ENCODE measurements at regions not wholly inside any gene's neighbourhood (a gene's known extent, or its start where the extent isn't known, plus 50 kb on each side); places are given as distances from the start of the nearest gene placed in this dataset.

DNA sequence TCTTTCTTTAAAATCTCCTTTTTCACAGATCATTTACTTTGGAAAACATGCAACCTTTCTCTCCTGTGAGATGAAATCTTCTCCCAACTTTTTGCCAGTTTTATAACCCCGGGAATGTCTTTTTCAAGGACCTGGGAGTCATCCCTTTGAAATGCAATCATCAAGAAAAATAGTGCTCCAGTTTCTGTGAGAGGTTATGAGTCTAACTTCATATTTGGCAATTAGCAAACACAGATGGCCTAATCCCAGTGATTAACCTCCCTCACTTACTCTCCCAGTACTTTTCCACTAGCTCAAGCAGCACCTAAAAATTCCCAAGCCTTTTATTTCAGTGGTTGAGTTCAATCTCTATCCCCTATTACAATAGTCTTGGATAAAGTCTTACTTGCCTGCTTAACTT, 185.8 kb upstream of the TMEM106B start:
- ATAC-seq (ENCODE audit: insufficient number of reproducible peaks, low FRiP score, low read depth): no peak
- Histone ChIP-seq H3K4me3 (no peak overlapping the region), H3K36me3 (no peaks in the 10 kb centered on the region), H3K4me1 (ENCODE audit: control insufficient read depth in 1 of 2, low read depth in 2 of 2) (no peaks in the 10 kb centered on the region), H3K27ac (no peak overlapping the region), H3K9me3 (no peaks in the 10 kb centered on the region), H3K27me3 (replicated peaks; ENCODE audit: insufficient read depth) (no peaks in the 10 kb centered on the region)
- TF ChIP-seq, protein P1, sequence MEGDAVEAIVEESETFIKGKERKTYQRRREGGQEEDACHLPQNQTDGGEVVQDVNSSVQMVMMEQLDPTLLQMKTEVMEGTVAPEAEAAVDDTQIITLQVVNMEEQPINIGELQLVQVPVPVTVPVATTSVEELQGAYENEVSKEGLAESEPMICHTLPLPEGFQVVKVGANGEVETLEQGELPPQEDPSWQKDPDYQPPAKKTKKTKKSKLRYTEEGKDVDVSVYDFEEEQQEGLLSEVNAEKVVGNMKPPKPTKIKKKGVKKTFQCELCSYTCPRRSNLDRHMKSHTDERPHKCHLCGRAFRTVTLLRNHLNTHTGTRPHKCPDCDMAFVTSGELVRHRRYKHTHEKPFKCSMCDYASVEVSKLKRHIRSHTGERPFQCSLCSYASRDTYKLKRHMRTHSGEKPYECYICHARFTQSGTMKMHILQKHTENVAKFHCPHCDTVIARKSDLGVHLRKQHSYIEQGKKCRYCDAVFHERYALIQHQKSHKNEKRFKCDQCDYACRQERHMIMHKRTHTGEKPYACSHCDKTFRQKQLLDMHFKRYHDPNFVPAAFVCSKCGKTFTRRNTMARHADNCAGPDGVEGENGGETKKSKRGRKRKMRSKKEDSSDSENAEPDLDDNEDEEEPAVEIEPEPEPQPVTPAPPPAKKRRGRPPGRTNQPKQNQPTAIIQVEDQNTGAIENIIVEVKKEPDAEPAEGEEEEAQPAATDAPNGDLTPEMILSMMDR (IDR thresholded peaks at IDR 0.05): no peak
- DNase-seq (ENCODE audit: low spot score): no peak

DNA sequence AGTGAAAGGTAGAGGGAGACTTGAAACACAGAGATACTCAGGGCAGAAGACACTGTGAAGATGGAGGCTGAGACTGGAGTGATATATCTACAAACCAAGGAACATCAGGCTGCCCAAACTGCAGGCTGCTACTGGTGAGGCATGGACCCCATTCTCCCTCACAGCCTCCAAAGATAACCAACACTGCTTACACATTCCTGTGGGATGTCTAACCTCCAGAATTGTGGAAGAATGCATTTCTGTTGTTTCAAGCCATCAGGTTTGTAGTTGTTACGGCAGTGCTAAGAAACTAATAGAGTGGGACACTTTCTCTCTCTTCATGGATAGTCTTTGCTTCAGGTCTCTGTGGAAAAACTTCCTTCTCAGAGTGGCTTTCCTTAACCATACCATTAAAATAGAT, 182.6 kb upstream of the TMEM106B start:
- DNase-seq (ENCODE audit: low spot score): no peak
- no peaks in the 10 kb centered on the region for H3K4me1 ChIP-seq (ENCODE audit: control insufficient read depth in 1 of 2, low read depth in 2 of 2)
- H3K9me3 ChIP-seq: no peaks in the 10 kb centered on the region
- no peak for ATAC-seq (ENCODE audit: insufficient number of reproducible peaks, low FRiP score, low read depth)
- TF ChIP-seq, protein P1 (IDR thresholded peaks at IDR 0.05): no peak
- no peak overlapping the region for H3K4me3 ChIP-seq
- H3K27ac ChIP-seq: no peak overlapping the region
- H3K36me3 ChIP-seq: no peaks in the 10 kb centered on the region
- no peaks in the 10 kb centered on the region for H3K27me3 ChIP-seq (replicated peaks; ENCODE audit: insufficient read depth)

DNA sequence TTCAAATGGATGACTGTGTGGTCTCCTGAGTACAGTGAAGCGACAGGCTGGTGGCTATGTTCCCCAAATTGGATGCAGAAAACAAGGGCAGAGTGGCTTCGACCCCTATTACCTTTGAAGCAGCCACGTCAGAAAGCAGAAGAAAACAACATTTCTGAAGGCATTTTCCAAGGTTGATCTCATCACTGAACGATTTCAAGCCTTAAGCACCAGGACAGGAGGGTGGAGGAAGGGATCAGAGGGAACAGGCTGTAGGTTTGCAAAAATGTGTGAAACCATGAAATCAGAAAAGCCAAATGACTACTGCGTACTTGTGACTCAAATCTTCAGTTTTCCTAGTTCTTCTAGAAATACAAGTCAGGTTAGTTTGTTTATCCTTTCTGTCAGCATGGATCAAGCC, 181.0 kb upstream of the TMEM106B start:
- Histone ChIP-seq H3K4me1 (ENCODE audit: control insufficient read depth in 1 of 2, low read depth in 2 of 2) (no peaks in the 10 kb centered on the region), H3K36me3 (no peaks in the 10 kb centered on the region), H3K27me3 (replicated peaks; ENCODE audit: insufficient read depth) (no peaks in the 10 kb centered on the region), H3K27ac (no peak overlapping the region), H3K4me3 (no peak overlapping the region), H3K9me3 (no peaks in the 10 kb centered on the region)
- DNase-seq (ENCODE audit: low spot score): no peak
- TF ChIP-seq, protein P1 (IDR thresholded peaks at IDR 0.05): no peak
- no peak for ATAC-seq (ENCODE audit: insufficient number of reproducible peaks, low FRiP score, low read depth)

DNA sequence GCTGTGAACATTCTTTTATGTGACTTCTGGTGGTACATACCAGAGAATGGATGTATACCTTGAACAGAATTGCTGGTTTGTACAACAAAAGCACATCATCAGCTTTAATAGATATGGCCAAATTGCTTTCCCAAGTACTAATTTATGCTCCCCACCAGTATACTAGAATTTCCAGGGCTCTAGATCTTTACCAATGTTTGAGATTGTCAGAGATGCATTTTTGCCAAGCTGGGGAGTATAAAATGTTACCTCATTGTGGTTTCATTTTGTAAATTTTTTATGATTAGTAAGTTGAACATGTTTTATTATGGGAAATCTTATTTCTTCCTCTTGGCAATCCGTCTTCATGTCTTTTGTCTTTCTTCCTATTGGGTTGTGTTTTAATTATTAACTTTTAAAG, 179.9 kb upstream of the TMEM106B start:
- Histone ChIP-seq H3K27me3 (replicated peaks; ENCODE audit: insufficient read depth) (no peaks in the 10 kb centered on the region), H3K36me3 (no peaks in the 10 kb centered on the region), H3K9me3 (no peaks in the 10 kb centered on the region), H3K4me3 (no peak overlapping the region), H3K4me1 (ENCODE audit: control insufficient read depth in 1 of 2, low read depth in 2 of 2) (no peaks in the 10 kb centered on the region), H3K27ac (no peak overlapping the region)
- DNase-seq (ENCODE audit: low spot score) (no peak), ATAC-seq (ENCODE audit: insufficient number of reproducible peaks, low FRiP score, low read depth) (no peak)
- TF ChIP-seq, protein P1 (IDR thresholded peaks at IDR 0.05): no peak

DNA sequence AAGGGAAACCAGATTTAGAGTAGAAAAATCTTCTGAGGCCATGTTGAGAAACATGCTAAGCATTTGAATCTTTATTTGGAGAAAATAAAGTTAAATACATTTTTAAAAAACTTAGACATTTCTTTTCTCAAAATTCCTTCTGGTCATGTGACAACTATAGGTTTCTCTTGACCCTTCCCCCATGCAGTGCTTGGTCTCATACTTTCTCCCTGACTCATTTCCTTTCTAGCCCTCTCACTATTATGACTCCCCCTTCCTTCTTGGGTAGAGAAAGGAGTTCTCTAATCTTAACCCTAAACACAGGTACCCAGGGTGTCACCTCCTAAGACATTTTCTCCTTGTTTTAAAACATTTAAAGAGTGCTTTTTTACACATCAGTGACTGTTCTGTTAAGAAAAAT, 179.5 kb upstream of the TMEM106B start:
- no peak for ATAC-seq (ENCODE audit: insufficient number of reproducible peaks, low FRiP score, low read depth)
- TF ChIP-seq, protein P1 (IDR thresholded peaks at IDR 0.05): no peak
- no peaks in the 10 kb centered on the region for H3K4me1 ChIP-seq (ENCODE audit: control insufficient read depth in 1 of 2, low read depth in 2 of 2)

More for the DNA sequence above, 179.5 kb upstream of the TMEM106B start:
- no peaks in the 10 kb centered on the region for H3K36me3 ChIP-seq
- DNase-seq (ENCODE audit: low spot score): no peak
- no peaks in the 10 kb centered on the region for H3K27me3 ChIP-seq (replicated peaks; ENCODE audit: insufficient read depth)
- H3K4me3 ChIP-seq: no peak overlapping the region
- no peaks in the 10 kb centered on the region for H3K9me3 ChIP-seq
- no peak overlapping the region for H3K27ac ChIP-seq

All from thoracic aorta (tissue), 2 donors.